PC-3 (cell line): ENCODE measurements at regions not wholly inside any gene's neighbourhood (a gene's known extent, or its start where the extent isn't known, plus 50 kb on each side); places are given as distances from the start of the nearest gene placed in this dataset.

Source experiments
- ATAC-seq: fragments of 200-7000 bp; cut with Tn5 transposase; 2 replicates; pipeline ENCODE4 v1.9.1; 2020; ENCODE audit warnings: mild to moderate bottlenecking, moderate library complexity
- BruUV-seq: library from RNA; stranded (reverse); fragments of 400-500 nt; replicated peaks from 2 replicates; lab custom pipeline; 2021; lab: Mats Ljungman, UMichigan
- CTCF ChIA-PET: fragments of 300-600 bp; sonication (Branson Sonifier 250); formaldehyde crosslinking; loops from one replicate; lab custom pipeline; 2022; ENCODE audit warnings: antibody characterized with exemption; lab: Charles Lee
- POLR2A ChIA-PET: fragments of 300-600 bp; sonication (Branson Sonifier 250); formaldehyde crosslinking; loops from one replicate; lab custom pipeline; 2022; ENCODE audit warnings: antibody characterized with exemption; ENCODE audit not compliant: unreplicated experiment; lab: Charles Lee
- DNase-seq: peaks from one replicate; pipeline ENCODE4 v3.0.0-alpha.2; 2015
- H2AFZ ChIP-seq: fragments of 300-600 bp; sonication (generic); 2 replicates; pipeline ENCODE4 v1.6.0; 2016; ENCODE audit warnings: antibody characterized with exemption, low read length
- H3F3A ChIP-seq: fragments of 300-600 bp; sonication (generic); one replicate; pipeline ENCODE4 v1.6.0; 2017; ENCODE audit warnings: antibody characterized with exemption, low read length, control low read depth, mild to moderate bottlenecking; ENCODE audit not compliant: unreplicated experiment
- H3K27ac ChIP-seq: fragments of 300-600 bp; sonication (generic); 2 replicates; pipeline ENCODE4 v1.5.1; 2016; ENCODE audit warnings: mild to moderate bottlenecking, low read length
- H3K27me3 ChIP-seq: fragments of 300-600 bp; sonication (generic); 2 replicates; pipeline ENCODE4 v1.6.1; 2016; ENCODE audit warnings: low read length, mixed read lengths
- H3K36me3 ChIP-seq: fragments of 300-600 bp; sonication (generic); 2 replicates; pipeline ENCODE4 v1.6.1; 2016; ENCODE audit warnings: low read depth, mixed run types, low read length, mixed read lengths
- H3K4me1 ChIP-seq: fragments of 300-600 bp; sonication (generic); 2 replicates; pipeline ENCODE4 v1.5.1; 2016; ENCODE audit warnings: low read length; ENCODE audit not compliant: insufficient read depth
- H3K4me2 ChIP-seq: fragments of 300-600 bp; sonication (generic); 2 replicates; pipeline ENCODE4 v1.6.0; 2016; ENCODE audit warnings: low read length
- H3K4me3 ChIP-seq: fragments of 300-600 bp; sonication (generic); 2 replicates; pipeline ENCODE4 v1.5.1; 2016; ENCODE audit warnings: mild to moderate bottlenecking, low read length, mixed read lengths
- H3K79me2 ChIP-seq: fragments of 300-600 bp; sonication (generic); 2 replicates; pipeline ENCODE4 v1.6.1; 2017; ENCODE audit warnings: low read length, mixed read lengths
- H3K9ac ChIP-seq: fragments of 300-600 bp; sonication (generic); 2 replicates; pipeline ENCODE4 v1.6.0; 2016; ENCODE audit warnings: mild to moderate bottlenecking, low read length
- H3K9me2 ChIP-seq: fragments of 300-600 bp; sonication (generic); replicated peaks from 2 replicates; pipeline ENCODE4 v1.6.1; 2016; ENCODE audit warnings: mixed run types, low read length, mixed read lengths
- H3K9me3 ChIP-seq: fragments of 300-600 bp; sonication (generic); 2 replicates; pipeline ENCODE4 v1.6.1; 2016; ENCODE audit warnings: low read length, mixed read lengths
- H4K20me1 ChIP-seq: fragments of 300-600 bp; sonication (generic); 2 replicates; pipeline ENCODE4 v1.6.1; 2016; ENCODE audit warnings: low read length, mixed read lengths
- EZH2 ChIP-seq: fragments of 300-600 bp; sonication (generic); IDR thresholded peaks from one replicate; pipeline ENCODE4 v1.6.1; 2017; ENCODE audit warnings: antibody characterized with exemption, mild to moderate bottlenecking, low read length; ENCODE audit not compliant: unreplicated experiment
- EZH2phosphoT487 ChIP-seq: fragments of 300-600 bp; sonication (generic); IDR thresholded peaks from 2 replicates; pipeline ENCODE4 v1.6.1; 2018; ENCODE audit warnings: mild to moderate bottlenecking, antibody characterized with exemption, low read length, borderline replicate concordance
- intact Hi-C: fragments of 100-400 bp; cut with micrococcal nuclease; formaldehyde crosslinking; loops from 2 replicates; pipeline ENCODE4 v1.9.0; 2023
- TF ChIP-seq, protein P1 (sequence below): fragments of 300-600 bp; sonication (generic); conservative IDR thresholded peaks from 2 replicates; pipeline ENCODE4 v1.5.1; 2017; ENCODE audit warnings: antibody characterized with exemption, low read depth, mild to moderate bottlenecking, low read length

DNA sequence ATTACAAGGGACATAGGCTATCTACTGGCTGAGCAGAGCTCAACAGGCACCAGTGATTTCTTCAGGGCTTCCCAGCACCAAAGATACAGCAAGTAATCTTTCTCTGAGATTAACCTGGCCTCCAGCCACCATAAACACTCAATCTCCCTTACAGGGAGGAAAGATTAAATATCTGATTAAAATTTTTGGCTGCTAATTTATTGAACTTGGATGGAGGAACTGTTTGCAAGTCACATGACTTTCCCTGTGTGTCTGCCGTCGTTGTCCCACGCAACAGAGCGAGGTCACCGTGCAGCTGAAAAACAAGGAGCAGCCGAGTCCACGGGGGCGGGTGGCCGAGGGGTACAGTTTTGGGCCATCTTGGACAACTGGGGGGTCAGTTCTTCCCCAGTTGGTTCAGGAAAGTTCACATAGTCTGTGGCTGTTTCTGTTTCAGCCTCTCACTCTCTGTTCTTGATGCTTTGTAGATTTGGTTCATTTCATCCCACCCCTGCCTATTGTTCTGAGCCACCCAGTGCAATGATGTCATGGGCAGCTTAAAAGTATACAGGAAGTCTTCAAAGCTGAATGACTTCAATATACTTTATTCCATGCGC lies 186.8 kb upstream of the CTAGE1 start:
- no peak overlapping the region for H3K27ac ChIP-seq
- H3K4me1 ChIP-seq, result 0 out of 2 replicates have a peak, but pooled peaks cover 4% of the 10 kb centered on the region
- BruUV-seq, result no TSS peak
- H3K4me2 ChIP-seq, result no peak overlapping the region
- ATAC-seq (no peak), DNase-seq (no peak)
- H3K27me3 ChIP-seq, result no peaks in the 10 kb centered on the region
- TF ChIP-seq, protein P1, sequence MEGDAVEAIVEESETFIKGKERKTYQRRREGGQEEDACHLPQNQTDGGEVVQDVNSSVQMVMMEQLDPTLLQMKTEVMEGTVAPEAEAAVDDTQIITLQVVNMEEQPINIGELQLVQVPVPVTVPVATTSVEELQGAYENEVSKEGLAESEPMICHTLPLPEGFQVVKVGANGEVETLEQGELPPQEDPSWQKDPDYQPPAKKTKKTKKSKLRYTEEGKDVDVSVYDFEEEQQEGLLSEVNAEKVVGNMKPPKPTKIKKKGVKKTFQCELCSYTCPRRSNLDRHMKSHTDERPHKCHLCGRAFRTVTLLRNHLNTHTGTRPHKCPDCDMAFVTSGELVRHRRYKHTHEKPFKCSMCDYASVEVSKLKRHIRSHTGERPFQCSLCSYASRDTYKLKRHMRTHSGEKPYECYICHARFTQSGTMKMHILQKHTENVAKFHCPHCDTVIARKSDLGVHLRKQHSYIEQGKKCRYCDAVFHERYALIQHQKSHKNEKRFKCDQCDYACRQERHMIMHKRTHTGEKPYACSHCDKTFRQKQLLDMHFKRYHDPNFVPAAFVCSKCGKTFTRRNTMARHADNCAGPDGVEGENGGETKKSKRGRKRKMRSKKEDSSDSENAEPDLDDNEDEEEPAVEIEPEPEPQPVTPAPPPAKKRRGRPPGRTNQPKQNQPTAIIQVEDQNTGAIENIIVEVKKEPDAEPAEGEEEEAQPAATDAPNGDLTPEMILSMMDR, result no peak
- TF ChIP-seq EZH2phosphoT487 (no peak), EZH2 (no peak)
- ChIA-PET POLR2A (no interaction called here), CTCF (no interaction called here)
- H3K79me2 ChIP-seq, result no peaks in the 10 kb centered on the region
- H3K9ac ChIP-seq, result no peak overlapping the region
- H2AFZ ChIP-seq, result no peak overlapping the region
- no peaks in the 10 kb centered on the region for H4K20me1 ChIP-seq
- H3K4me3 ChIP-seq, result no peak overlapping the region
- H3K9me3 ChIP-seq, result no peaks in the 10 kb centered on the region
- H3K36me3 ChIP-seq, result no peaks in the 10 kb centered on the region
- H3F3A ChIP-seq, result no peaks in the 10 kb centered on the region
- no peaks in the 10 kb centered on the region for H3K9me2 ChIP-seq
- intact Hi-C loops, result no loop called here

DNA sequence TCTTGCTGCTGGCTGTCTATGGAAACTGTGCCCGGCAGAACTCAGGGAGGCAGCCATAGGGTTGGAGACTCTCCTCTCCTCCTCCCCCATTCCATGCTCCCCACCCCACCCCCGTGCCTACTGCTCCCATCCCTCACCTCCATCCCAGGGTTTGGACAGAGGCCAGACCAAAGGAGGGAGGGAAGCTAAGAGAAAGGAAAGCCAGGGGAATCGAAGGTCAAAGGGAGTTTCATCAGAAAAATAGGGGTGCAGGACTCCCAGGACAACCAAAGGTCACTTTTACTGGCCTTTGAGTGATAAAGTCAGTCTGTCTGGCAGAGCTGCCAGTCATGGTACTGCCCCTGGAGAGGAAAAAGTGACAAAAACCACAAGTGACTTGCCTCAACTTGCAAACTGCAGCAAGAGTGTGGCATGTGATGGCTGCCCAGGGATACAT lies 187.3 kb upstream of the CTAGE1 start:
- no peak overlapping the region for H2AFZ ChIP-seq
- DNase-seq, result no peak
- intact Hi-C loops, result no loop called here
- ChIA-PET CTCF (no interaction called here), POLR2A (no interaction called here)
- H3K27ac ChIP-seq, result no peak overlapping the region
- no peaks in the 10 kb centered on the region for H3K79me2 ChIP-seq
- H3K4me3 ChIP-seq, result no peak overlapping the region
- H4K20me1 ChIP-seq, result no peaks in the 10 kb centered on the region
- no peaks in the 10 kb centered on the region for H3K27me3 ChIP-seq
- ATAC-seq, result no peak
- no TSS peak for BruUV-seq
- no peaks in the 10 kb centered on the region for H3K9me2 ChIP-seq
- no peak overlapping the region for H3K4me2 ChIP-seq
- H3K9me3 ChIP-seq, result no peaks in the 10 kb centered on the region
- TF ChIP-seq EZH2, result no peak
- TF ChIP-seq, protein P1, result no peak
- no peaks in the 10 kb centered on the region for H3F3A ChIP-seq
- 0 out of 2 replicates have a peak, but pooled peaks cover 9% of the 10 kb centered on the region for H3K4me1 ChIP-seq
- no peaks in the 10 kb centered on the region for H3K36me3 ChIP-seq
- H3K9ac ChIP-seq, result no peak overlapping the region

DNA sequence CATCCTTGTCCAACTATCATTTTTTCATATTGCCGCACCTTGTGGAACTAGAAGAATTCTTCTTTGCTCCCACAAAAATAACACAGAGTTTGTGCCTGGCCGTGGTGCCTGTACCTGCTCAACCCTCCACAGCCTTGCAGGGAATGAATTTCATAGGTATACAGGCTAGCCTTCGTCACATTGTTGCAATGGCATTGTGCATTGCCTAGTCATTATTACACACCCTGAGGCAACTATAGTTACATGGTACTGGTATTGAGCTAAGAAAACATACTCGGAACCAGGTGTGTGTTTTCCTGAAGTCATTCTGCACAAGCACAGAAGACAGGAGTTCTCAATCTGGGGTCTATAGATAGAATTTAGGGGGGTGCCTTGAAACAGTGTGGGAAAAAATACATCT lies 188.0 kb upstream of the CTAGE1 start:
- Histone ChIP-seq H3K4me3 (no peak overlapping the region), H3K9me3 (no peaks in the 10 kb centered on the region), H3K79me2 (no peaks in the 10 kb centered on the region), H2AFZ (no peak overlapping the region), H3F3A (no peaks in the 10 kb centered on the region), H3K9me2 (no peaks in the 10 kb centered on the region), H3K4me2 (no peak overlapping the region), H3K27ac (no peak overlapping the region), H3K36me3 (no peaks in the 10 kb centered on the region), H3K4me1 (0 out of 2 replicates have a peak, but pooled peaks cover 10% of the 10 kb centered on the region), H3K9ac (no peak overlapping the region), H3K27me3 (no peaks in the 10 kb centered on the region), H4K20me1 (no peaks in the 10 kb centered on the region)
- intact Hi-C loops, result no loop called here
- BruUV-seq, result no TSS peak
- DNase-seq (no peak), ATAC-seq (no peak)
- ChIA-PET CTCF (interaction anchor here (0.5 kb wide), 1 partner anchor 39 kb away, joined by 3 read pairs; no protein-coding TSS in a partner anchor), POLR2A (no interaction called here)
- TF ChIP-seq, protein P1, result no peak
- TF ChIP-seq EZH2 (no peak), EZH2phosphoT487 (no peak)
